Thyroid gland (tissue), 4 donors: ENCODE measurements at regions not wholly inside any gene's neighbourhood (a gene's known extent, or its start where the extent isn't known, plus 50 kb on each side); places are given as distances from the start of the nearest gene placed in this dataset.

Experiments used
- POLR2A ChIP-seq, 2 donors: fragments of 450-650 bp; IDR thresholded peaks; one replicate each; pipeline ENCODE4 v1.6.1; 2017; ENCODE audit warnings: antibody characterized with exemption in 2 of 2, mild to moderate bottlenecking in 2 of 2, moderate library complexity in 1 of 2
- TF ChIP-seq, protein P1 (sequence below), 6 experiments: fragments of 200-600 bp in 3 of 6; fragments of 450-650 bp in 3 of 6; sonication (generic) in 3 of 6; IDR thresholded peaks; one replicate each; pipeline ENCODE4 v1.5.1; 2016 to 2019; ENCODE audit warnings: antibody characterized with exemption in 6 of 6, mild to moderate bottlenecking in 2 of 6, inconsistent platforms in 1 of 6, moderate library complexity in 1 of 6

DNA sequence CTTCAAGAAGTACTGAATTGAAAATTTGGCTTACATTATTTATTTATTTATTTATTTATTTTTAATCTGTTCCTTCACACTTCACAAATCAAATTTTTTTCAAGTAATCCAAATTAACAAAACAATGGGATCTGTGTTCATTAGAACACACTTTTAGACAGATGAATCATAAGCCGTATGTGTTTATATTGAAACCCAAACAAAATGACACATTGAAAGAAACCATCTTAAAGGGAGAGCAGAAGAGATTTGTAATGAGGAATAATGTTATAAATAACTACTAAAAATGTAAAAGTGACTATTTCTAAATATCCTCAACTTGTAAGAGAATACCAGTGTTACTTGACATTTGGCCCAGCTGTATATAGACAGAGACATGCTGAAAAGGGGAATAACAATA, 991.0 kb upstream of the CHAC2 start:
- TF ChIP-seq, protein P1, sequence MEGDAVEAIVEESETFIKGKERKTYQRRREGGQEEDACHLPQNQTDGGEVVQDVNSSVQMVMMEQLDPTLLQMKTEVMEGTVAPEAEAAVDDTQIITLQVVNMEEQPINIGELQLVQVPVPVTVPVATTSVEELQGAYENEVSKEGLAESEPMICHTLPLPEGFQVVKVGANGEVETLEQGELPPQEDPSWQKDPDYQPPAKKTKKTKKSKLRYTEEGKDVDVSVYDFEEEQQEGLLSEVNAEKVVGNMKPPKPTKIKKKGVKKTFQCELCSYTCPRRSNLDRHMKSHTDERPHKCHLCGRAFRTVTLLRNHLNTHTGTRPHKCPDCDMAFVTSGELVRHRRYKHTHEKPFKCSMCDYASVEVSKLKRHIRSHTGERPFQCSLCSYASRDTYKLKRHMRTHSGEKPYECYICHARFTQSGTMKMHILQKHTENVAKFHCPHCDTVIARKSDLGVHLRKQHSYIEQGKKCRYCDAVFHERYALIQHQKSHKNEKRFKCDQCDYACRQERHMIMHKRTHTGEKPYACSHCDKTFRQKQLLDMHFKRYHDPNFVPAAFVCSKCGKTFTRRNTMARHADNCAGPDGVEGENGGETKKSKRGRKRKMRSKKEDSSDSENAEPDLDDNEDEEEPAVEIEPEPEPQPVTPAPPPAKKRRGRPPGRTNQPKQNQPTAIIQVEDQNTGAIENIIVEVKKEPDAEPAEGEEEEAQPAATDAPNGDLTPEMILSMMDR (IDR thresholded peaks at IDR 0.05) = no peak
- no peak for TF ChIP-seq POLR2A (IDR thresholded peaks at IDR 0.05)
